Heart right ventricle (tissue), 16 donors: ENCODE measurements at regions not wholly inside any gene's neighbourhood (a gene's known extent, or its start where the extent isn't known, plus 50 kb on each side); places are given as distances from the start of the nearest gene placed in this dataset.

ENCODE experiments used
- ATAC-seq, 8 donors: fragments of 200-7000 bp; cut with Tn5 transposase; one replicate each; pipeline ENCODE4 v1.9.1; 2020; ENCODE audit warnings: mild to moderate bottlenecking in 8 of 8, moderate library complexity in 8 of 8, moderate number of reproducible peaks in 1 of 8
- DNase-seq, 2 donors: peaks; one replicate each; pipeline ENCODE4 v3.0.0-alpha.2; 2020
- H3K27ac ChIP-seq, 10 donors: fragments of 200-600 bp; sonication (generic) in 2 of 10; one replicate each; pipeline versions ENCODE4 v1.5.0 to v1.8.0; 2020 to 2022; ENCODE audit warnings: mild to moderate bottlenecking in 3 of 10
- H3K27me3 ChIP-seq, 7 donors: fragments of 200-600 bp; one replicate each; pipeline ENCODE4 v1.8.0; 2021 to 2022; ENCODE audit warnings: mild to moderate bottlenecking in 2 of 7
- H3K36me3 ChIP-seq, 9 donors: fragments of 200-600 bp; sonication (generic) in 1 of 9; one replicate each; pipeline versions ENCODE4 v1.5.0 to v1.8.0; 2020 to 2022; ENCODE audit warnings: mild to moderate bottlenecking in 2 of 9
- H3K4me1 ChIP-seq, 9 donors: fragments of 200-600 bp; sonication (generic) in 1 of 9; one replicate each; pipeline versions ENCODE4 v1.5.0 to v1.8.0; 2020 to 2022; ENCODE audit warnings: mild to moderate bottlenecking in 4 of 9
- H3K4me3 ChIP-seq, 10 donors: fragments of 200-600 bp; sonication (generic) in 2 of 10; one replicate each; pipeline versions ENCODE4 v1.5.0 to v1.8.0; 2020 to 2022; ENCODE audit warnings: mild to moderate bottlenecking in 7 of 10, moderate library complexity in 2 of 10
- H3K9me3 ChIP-seq, 11 donors: fragments of 200-600 bp in 10 of 11; sonication (generic) in 2 of 11; one replicate each; pipeline versions ENCODE4 v1.5.0 to v1.8.0; 2013 to 2022; ENCODE audit warnings: mild to moderate bottlenecking in 2 of 11, control low read depth in 1 of 11, moderate library complexity in 1 of 11
- CTCF ChIP-seq, 9 donors: fragments of 200-600 bp; sonication (generic) in 2 of 9; IDR thresholded peaks; one replicate each; pipeline versions ENCODE4 v1.5.0 to v1.8.0; 2021 to 2022; ENCODE audit warnings: antibody characterized with exemption in 9 of 9, mild to moderate bottlenecking in 5 of 9, moderate library complexity in 1 of 9
- WGBS, 2 donors: extraction: QIAGEN DNeasy Blood & Tissue Kit; methylation state at CpG; one replicate each; pipeline ENCODE4 v1.1.7; 2013; ENCODE audit warnings: inconsistent platforms in 1 of 2; 5-methylcytosine and 5-hydroxymethylcytosine counted together
- intact Hi-C, 10 donors: fragments of 100-400 bp; cut with DNase I; formaldehyde crosslinking; loops; one replicate each; pipeline versions ENCODE4 v1.11.1 to v1.14.2; 2022
- donor health status: Arrhythmogenic right ventricular cardiomyopathy.
- donor health status: ischemic (EF 13 %, LVEDD 7.1; RV severe dilation, severe dysfunction).
- donor health status: healthy with polysubstance abuse.
- donor health status: DM: no; HTN: yes; CAD: no.
- donor health status: DM: no; HTN: no; CAD: no.
- donor health status: ischemic (EF 25% LVEDD 6.9; RV normal size, moderate dysfunction).
- donor health status: ischemic (EF 25% LVEDD 5.7; RV mildly dilated, moderate dysfunction).
- donor health status: healthy.
- donor health status: DM: yes; HTN: yes; CAD: no.
- donor health status: Ischemic cardiomyopathy.
- donor health status: ischemic (EF 35%, LVEDD 5.7; RV mildly dilated, moderate dysfunction).
- donor health status: nonischemic (EF 11% LVEDD 7.7; RV severe dilation, severe dysfunction).
- donor health status: DM: yes; HTN: yes; CAD: no.
- donor health status: PGD.
- donor health status: ischemic (EF 29% LVEDD 5.4; RV normal size, mild dysfunction).
- donor health status: nonischemic (EF 23%, LVEDD 6.1; RV moderate dilation, normal function).

GRCh38 chr5:13503017-13503416 lies 441.5 kb downstream of the DNAH5 start:
- H3K4me3 ChIP-seq, result no peak overlapping the region
- H3K27ac ChIP-seq, result no peak overlapping the region
- DNase-seq (no peak), ATAC-seq (no peak)
- no peaks in the 10 kb centered on the region for H3K4me1 ChIP-seq
- H3K36me3 ChIP-seq, result no peaks in the 10 kb centered on the region
- H3K27me3 ChIP-seq, result peaks cover 0 to 2% (median 0%) of the 10 kb centered on the region in 7 donors
- 51 to 54% methylated on average over 2 of the region's 2 CpGs for WGBS, 2 donors
- no peak for TF ChIP-seq CTCF (IDR thresholded peaks at IDR 0.05)
- intact Hi-C loops, result no loop called here
- H3K9me3 ChIP-seq, result peaks cover 0 to 3% (median 0%) of the 10 kb centered on the region in 11 donors

GRCh38 chr5:13501176-13501575 lies 443.3 kb downstream of the DNAH5 start:
- intact Hi-C loops, result no loop called here
- Histone ChIP-seq H3K27me3 (no peaks in the 10 kb centered on the region), H3K36me3 (no peaks in the 10 kb centered on the region), H3K9me3 (peaks cover 0 to 3% (median 0%) of the 10 kb centered on the region in 11 donors), H3K27ac (no peak overlapping the region), H3K4me1 (no peaks in the 10 kb centered on the region), H3K4me3 (no peak overlapping the region)
- ATAC-seq (no peak), DNase-seq (no peak)
- TF ChIP-seq CTCF (IDR thresholded peaks at IDR 0.05), result no peak
- WGBS, 2 donors, result 58 to 59% methylated on average over 3 of the region's 3 CpGs

GRCh38 chr5:13498279-13498678 lies 446.2 kb downstream of the DNAH5 start:
- Histone ChIP-seq H3K27ac (no peak overlapping the region), H3K9me3 (no peaks in the 10 kb centered on the region), H3K4me3 (no peak overlapping the region), H3K27me3 (no peaks in the 10 kb centered on the region), H3K4me1 (no peaks in the 10 kb centered on the region), H3K36me3 (no peaks in the 10 kb centered on the region)
- intact Hi-C loops, result no loop called here
- TF ChIP-seq CTCF (IDR thresholded peaks at IDR 0.05), result no peak
- ATAC-seq, result no peak
- no peak for DNase-seq

GRCh38 chr5:13488254-13488931 lies 456.1 kb downstream of the DNAH5 start:
- DNase-seq, result no peak
- H3K36me3 ChIP-seq, result no peaks in the 10 kb centered on the region
- no peaks in the 10 kb centered on the region for H3K9me3 ChIP-seq
- no peak for TF ChIP-seq CTCF (IDR thresholded peaks at IDR 0.05)
- no peak for ATAC-seq
- no peaks in the 10 kb centered on the region for H3K4me1 ChIP-seq
- intact Hi-C loops, result no loop called here
- H3K27ac ChIP-seq, result no peak overlapping the region
- H3K4me3 ChIP-seq, result no peak overlapping the region
- 71 to 73% methylated on average over 8 of the region's 8 CpGs for WGBS, 2 donors
- H3K27me3 ChIP-seq, result no peaks in the 10 kb centered on the region
